Nephron progenitor cell (in vitro differentiated cells): ENCODE measurements at regions not wholly inside any gene's neighbourhood (a gene's known extent, or its start where the extent isn't known, plus 50 kb on each side); places are given as distances from the start of the nearest gene placed in this dataset.

Source experiments
- DNase-seq: peaks from one replicate; pipeline ENCODE4 v3.0.0; 2021
- H3K27ac Mint-ChIP-seq: 2 replicates; pipeline ENCODE4 v1.8.0; 2021; ENCODE audit warnings: mild to moderate bottlenecking, moderate library complexity, mixed read lengths
- H3K27me3 Mint-ChIP-seq: 2 replicates; pipeline ENCODE4 v1.8.0; 2021; ENCODE audit warnings: mild to moderate bottlenecking, low read depth, mixed read lengths; ENCODE audit not compliant: poor library complexity
- H3K36me3 Mint-ChIP-seq: 2 replicates; pipeline ENCODE4 v1.8.0; 2021; ENCODE audit warnings: low read depth, mixed read lengths
- H3K4me1 Mint-ChIP-seq: 2 replicates; pipeline ENCODE4 v1.8.0; 2021; ENCODE audit warnings: mixed read lengths
- H3K4me3 Mint-ChIP-seq: 2 replicates; pipeline ENCODE4 v1.8.0; 2021; ENCODE audit warnings: mild to moderate bottlenecking, moderate library complexity, mixed read lengths
- H3K9me3 Mint-ChIP-seq: 2 replicates; pipeline ENCODE4 v1.8.0; 2021; ENCODE audit warnings: mild to moderate bottlenecking, moderate library complexity, mixed read lengths
- CTCF ChIP-seq: fragments of 200-600 bp; sonication (generic); IDR thresholded peaks from 2 replicates; pipeline ENCODE4 v1.5.0; 2021; ENCODE audit warnings: antibody characterized with exemption

GRCh38 chr2:59096973-59097372 is 855.8 kb upstream of the FANCL start:
- DNase-seq: no peak
- Mint-ChIP-seq H3K27me3 (peaks cover 8% of the 10 kb centered on the region), H3K9me3 (peaks cover 46% of the 10 kb centered on the region), H3K36me3 (peaks cover 6% of the 10 kb centered on the region), H3K27ac (no peak overlapping the region), H3K4me1 (no peaks in the 10 kb centered on the region), H3K4me3 (no peak overlapping the region)
- no peak for TF ChIP-seq CTCF

GRCh38 chr2:59093571-59093970 is 852.4 kb upstream of the FANCL start:
- Mint-ChIP-seq H3K36me3 (peaks cover 5% of the 10 kb centered on the region), H3K4me3 (no peak overlapping the region), H3K4me1 (no peaks in the 10 kb centered on the region), H3K27me3 (peaks cover 11% of the 10 kb centered on the region), H3K9me3 (peaks cover 53% of the 10 kb centered on the region), H3K27ac (no peak overlapping the region)
- DNase-seq: no peak
- TF ChIP-seq CTCF: no peak

- TF ChIP-seq CTCF: no peak
- Mint-ChIP-seq H3K27ac (no peak overlapping the region), H3K27me3 (no peaks in the 10 kb centered on the region), H3K4me3 (no peak overlapping the region), H3K4me1 (no peaks in the 10 kb centered on the region), H3K36me3 (no peaks in the 10 kb centered on the region), H3K9me3 (peaks cover 4% of the 10 kb centered on the region)
- no peak for DNase-seq
Observed at GRCh38 chr2:59084326-59084725, 843.2 kb upstream of the FANCL start.

- Mint-ChIP-seq H3K9me3 (peaks cover 4% of the 10 kb centered on the region), H3K27me3 (no peaks in the 10 kb centered on the region), H3K4me1 (no peaks in the 10 kb centered on the region), H3K27ac (no peak overlapping the region), H3K36me3 (no peaks in the 10 kb centered on the region), H3K4me3 (no peak overlapping the region)
- TF ChIP-seq CTCF: no peak
- DNase-seq: no peak
Observed at GRCh38 chr2:59083075-59083828, 842.1 kb upstream of the FANCL start.

- no peaks in the 10 kb centered on the region for H3K27me3 Mint-ChIP-seq
- H3K27ac Mint-ChIP-seq: no peak overlapping the region
- no peak for TF ChIP-seq CTCF
- peaks cover 4% of the 10 kb centered on the region for H3K9me3 Mint-ChIP-seq
- no peak for DNase-seq
- H3K36me3 Mint-ChIP-seq: no peaks in the 10 kb centered on the region
- H3K4me3 Mint-ChIP-seq: no peak overlapping the region
- no peaks in the 10 kb centered on the region for H3K4me1 Mint-ChIP-seq
Observed at GRCh38 chr2:59082657-59083056, 841.5 kb upstream of the FANCL start.

GRCh38 chr2:59080451-59081181 is 839.5 kb upstream of the FANCL start:
- Mint-ChIP-seq H3K27ac (peak overlapping the region; percentile 1), H3K36me3 (no peaks in the 10 kb centered on the region), H3K27me3 (no peaks in the 10 kb centered on the region), H3K4me3 (no peak overlapping the region), H3K9me3 (no peaks in the 10 kb centered on the region), H3K4me1 (peaks cover 11% of the 10 kb centered on the region)
- no peak for DNase-seq
- no peak for TF ChIP-seq CTCF
